ENCODE measurements at regions not wholly inside any gene's neighbourhood (a gene's known extent, or its start where the extent isn't known, plus 50 kb on each side); places are given as distances from the start of the nearest gene placed in this dataset.

DNA sequence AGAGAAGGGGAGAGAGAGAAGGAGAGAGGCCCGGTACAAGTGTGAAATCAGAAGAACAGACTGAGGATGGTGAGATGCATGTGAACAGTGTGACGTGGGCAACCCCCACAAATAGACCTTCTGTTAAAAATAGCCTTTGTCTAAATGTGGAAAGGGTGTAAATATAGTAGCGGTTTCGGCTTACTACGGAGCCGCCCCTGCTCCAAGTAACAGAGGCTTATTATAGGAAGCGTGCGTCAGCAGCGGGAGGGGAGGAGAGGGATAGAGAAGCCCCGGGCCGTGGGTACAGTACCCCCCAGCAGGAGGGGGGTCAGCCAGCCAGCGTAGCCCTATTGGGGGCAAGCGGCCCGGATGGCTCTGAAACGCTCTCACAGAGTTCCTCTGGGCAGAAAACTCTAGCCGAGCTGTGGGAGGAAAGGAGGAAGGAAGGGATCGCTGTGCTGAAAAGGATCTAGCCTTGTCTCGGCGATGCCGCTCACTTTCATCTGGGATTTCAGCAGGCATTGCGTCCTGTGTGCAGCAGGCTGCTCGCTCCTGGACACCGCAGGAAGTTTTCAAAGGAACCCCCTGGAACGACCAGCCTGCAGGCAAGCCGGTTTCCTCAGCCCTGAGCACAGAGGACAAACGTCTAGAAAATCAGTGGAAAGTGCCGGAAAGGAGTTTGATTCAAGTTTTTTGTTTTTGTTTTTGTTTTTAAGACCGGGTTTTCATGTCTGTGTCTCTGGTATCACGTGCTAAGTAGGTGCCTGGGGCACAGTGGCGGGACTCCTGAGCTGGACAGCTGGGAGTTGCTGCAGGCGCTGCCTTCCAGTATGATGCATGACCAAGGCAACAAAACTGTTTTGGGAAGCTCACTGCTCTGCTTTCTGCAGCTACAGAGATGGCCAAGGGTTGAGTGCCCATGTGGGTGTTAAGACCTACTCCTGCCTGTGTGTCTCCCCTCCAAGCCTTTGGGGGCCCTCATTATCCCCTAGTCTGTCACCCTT lies 146.6 kb downstream of the SEC61B start:
- Mint-ChIP-seq H3K27ac (no peak overlapping the region), H3K9me3 (no peaks in the 10 kb centered on the region), H3K4me1 (peaks cover 35% of the 10 kb centered on the region), H3K4me3 (peak overlapping the region; percentile 64 to 72), H3K27me3 (peaks cover 53% of the 10 kb centered on the region)
- ATAC-seq: peak; percentile 58
- DNase-seq: no peak

DNA sequence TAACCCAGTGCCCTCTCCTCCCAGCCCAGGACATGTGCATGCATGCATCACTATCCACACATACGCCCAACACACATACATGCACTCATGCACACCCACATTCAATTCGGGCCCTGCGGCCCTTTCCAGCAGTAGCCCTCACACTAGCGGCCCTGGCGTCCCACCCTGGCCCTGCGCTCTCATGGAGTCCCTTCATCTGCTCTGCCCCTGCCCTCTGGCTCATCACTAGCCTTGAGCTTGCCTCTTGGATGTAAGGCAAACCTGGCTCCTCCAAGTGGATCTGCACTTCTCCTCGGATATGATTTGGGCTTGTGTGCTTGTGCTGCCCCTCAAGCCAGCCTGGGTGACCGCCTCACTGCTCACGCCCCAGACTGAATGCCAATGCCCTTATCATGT lies 147.2 kb downstream of the SEC61B start:
- Mint-ChIP-seq H3K4me3 (no peak overlapping the region), H3K27ac (peak overlapping the region in 1 of 2 donors; percentile 65), H3K27me3 (peaks cover 55% of the 10 kb centered on the region), H3K9me3 (no peaks in the 10 kb centered on the region), H3K4me1 (peaks cover 35% of the 10 kb centered on the region)
- DNase-seq: no peak
- no peak for ATAC-seq

DNA sequence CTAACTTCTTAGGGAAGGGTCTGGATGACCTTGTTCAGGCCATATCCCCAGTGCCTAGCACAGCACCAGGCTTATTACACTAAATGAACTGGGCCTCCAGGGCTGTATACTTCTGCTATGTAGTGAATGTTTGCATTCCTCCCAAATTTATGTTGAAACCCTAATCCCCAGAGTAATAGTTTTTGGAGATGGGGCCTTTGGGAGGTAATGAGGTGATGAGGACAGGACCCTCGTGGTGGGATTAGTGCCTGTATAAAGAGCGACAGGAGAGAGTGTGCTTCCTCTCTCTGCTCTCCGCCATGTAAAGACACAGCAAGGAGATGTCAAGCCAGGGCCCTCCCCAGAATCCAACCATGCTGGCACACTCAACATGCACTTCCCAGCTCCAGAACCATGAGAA lies 148.3 kb downstream of the SEC61B start:
- Mint-ChIP-seq H3K4me1 (peaks cover 35% of the 10 kb centered on the region), H3K27ac (no peak overlapping the region), H3K4me3 (no peak overlapping the region)

DNA sequence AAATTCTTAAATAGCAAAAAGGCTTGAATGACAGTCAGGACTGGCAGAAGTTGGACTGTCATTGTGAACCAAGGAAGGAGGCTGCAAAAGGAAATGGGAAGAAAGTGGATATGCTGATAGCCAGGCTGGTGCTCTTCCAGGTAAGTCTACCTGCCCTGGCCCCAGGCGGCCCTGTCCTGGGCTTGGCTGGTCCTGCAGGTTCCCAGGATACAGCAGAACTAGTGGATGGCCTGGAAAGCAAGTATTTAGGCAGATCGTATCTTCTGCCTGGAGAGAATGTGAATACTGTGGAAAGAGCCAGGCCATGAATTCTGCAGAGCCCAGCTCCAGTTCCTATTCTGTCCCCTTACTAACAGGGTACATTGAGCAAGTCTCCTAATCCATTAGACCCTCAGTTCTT lies 149.3 kb downstream of the SEC61B start:
- no peaks in the 10 kb centered on the region for H3K9me3 Mint-ChIP-seq
- DNase-seq (no peak), ATAC-seq (no peak)
- H3K4me1 Mint-ChIP-seq: peaks cover 35% of the 10 kb centered on the region
- peaks cover 69% of the 10 kb centered on the region for H3K27me3 Mint-ChIP-seq
- no peak overlapping the region for H3K4me3 Mint-ChIP-seq
- no peak overlapping the region for H3K27ac Mint-ChIP-seq

More for the DNA sequence above, 148.3 kb downstream of the SEC61B start:
- H3K27me3 Mint-ChIP-seq: peaks cover 59% of the 10 kb centered on the region
- H3K9me3 Mint-ChIP-seq: no peaks in the 10 kb centered on the region
- ATAC-seq: no peak
- no peak for DNase-seq

DNA sequence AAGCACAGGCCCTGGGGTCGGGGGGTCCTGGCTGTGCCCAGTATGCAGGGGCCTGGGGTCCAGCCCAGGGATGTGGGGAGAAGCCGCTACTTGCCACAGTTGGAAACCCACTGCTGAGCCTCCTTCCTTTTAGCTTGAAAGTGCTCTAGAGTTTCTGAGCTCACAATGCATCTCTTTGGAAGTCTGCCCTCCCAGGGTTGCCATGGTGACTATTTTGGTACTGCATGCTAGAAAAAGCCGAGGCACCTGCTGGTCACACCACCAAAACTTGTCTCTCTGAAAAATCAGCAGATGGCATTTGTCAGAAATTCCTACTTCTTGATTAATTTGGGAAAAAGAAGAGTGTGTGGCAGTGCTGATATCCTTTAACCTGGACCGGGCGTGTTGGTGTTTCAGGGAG lies 151.8 kb downstream of the SEC61B start:
- ATAC-seq: no peak
- Mint-ChIP-seq H3K4me3 (no peak overlapping the region), H3K9me3 (no peaks in the 10 kb centered on the region), H3K27ac (peak overlapping the region in 1 of 2 donors; percentile 62), H3K4me1 (peaks cover 14% of the 10 kb centered on the region), H3K27me3 (peaks cover 64% of the 10 kb centered on the region)
- DNase-seq: no peak

- DNase-seq (no peak), ATAC-seq (no peak)
- Mint-ChIP-seq H3K4me3 (no peak overlapping the region), H3K27me3 (peaks cover 60% of the 10 kb centered on the region), H3K27ac (no peak overlapping the region), H3K9me3 (no peaks in the 10 kb centered on the region), H3K4me1 (peaks cover 5% of the 10 kb centered on the region)
Measured at GRCh38 chr9:99374793-99375192, 152.7 kb downstream of the SEC61B start.

DNA sequence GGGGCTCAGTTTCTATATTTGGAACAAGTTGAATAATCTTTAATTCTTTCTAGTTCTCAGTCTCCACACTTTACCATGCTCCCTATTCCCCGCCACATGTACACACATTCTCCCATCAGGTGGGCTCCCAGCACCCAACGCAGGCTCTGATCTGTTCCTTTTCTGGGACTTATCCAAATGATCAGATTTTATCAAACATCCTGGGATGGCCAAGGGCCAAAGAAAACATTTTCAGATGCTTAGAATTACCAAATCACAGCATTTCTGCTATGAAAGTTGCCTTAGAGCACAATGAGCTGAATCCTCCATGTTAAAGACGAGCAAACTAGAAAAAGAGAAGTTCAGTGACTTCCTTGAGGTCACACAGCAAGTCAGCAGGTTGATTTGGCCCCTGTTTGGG lies 153.4 kb downstream of the SEC61B start:
- ATAC-seq (no peak), DNase-seq (no peak)
- no peak overlapping the region for H3K27ac Mint-ChIP-seq
- peaks cover 60% of the 10 kb centered on the region for H3K27me3 Mint-ChIP-seq
- H3K4me1 Mint-ChIP-seq: no peaks in the 10 kb centered on the region
- no peaks in the 10 kb centered on the region for H3K9me3 Mint-ChIP-seq
- no peak overlapping the region for H3K4me3 Mint-ChIP-seq

GRCh38 chr9:99377790-99378775 lies 156.0 kb downstream of the SEC61B start:
- no peaks in the 10 kb centered on the region for H3K4me1 Mint-ChIP-seq
- no peak overlapping the region for H3K27ac Mint-ChIP-seq
- H3K4me3 Mint-ChIP-seq: no peak overlapping the region
- DNase-seq (no peak), ATAC-seq (no peak)
- no peaks in the 10 kb centered on the region for H3K9me3 Mint-ChIP-seq
- H3K27me3 Mint-ChIP-seq: peaks cover 58% of the 10 kb centered on the region

DNA sequence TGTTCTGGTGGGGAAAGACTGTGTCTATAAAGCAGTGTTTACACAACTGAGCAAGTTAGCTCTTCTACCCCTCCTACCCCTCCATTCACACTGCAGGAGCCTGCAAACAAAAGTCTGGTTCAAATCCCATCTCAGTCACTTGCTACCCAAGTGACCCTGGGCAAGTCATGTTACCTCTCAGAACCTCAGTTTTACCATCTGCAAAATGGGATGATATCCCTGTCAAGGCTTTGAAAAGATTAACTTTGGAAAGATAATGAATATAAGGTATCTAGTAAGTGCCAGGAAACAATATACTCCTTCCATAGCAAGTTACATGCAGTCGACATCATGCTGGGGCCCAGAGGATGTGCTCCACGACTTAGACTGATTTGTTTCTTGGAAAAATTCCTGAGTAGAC lies 161.5 kb downstream of the SEC61B start:
- H3K27me3 Mint-ChIP-seq: peaks cover 36% of the 10 kb centered on the region
- DNase-seq: no peak
- no peak overlapping the region for H3K4me3 Mint-ChIP-seq
- H3K9me3 Mint-ChIP-seq: no peaks in the 10 kb centered on the region
- no peaks in the 10 kb centered on the region for H3K4me1 Mint-ChIP-seq
- no peak overlapping the region for H3K27ac Mint-ChIP-seq
- ATAC-seq: no peak

DNA sequence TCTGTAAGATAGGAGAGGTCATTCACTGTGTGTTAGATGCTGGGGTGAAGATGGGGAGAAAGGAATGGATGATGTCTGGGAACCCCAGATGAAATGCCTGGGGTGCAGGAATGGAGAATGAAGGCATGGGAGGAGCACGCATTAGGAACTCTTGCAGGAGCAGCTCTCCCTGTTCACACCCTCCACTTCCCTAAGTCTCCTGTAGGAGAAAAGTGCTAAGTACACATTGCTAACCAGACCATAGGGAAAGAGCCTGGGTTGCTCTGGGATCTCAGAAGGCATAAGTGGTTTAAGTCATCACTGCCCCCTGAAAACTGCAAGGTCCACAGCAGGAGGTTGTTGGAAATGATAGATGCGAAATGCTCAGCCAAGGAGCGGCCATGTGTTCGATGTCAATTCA lies 163.1 kb downstream of the SEC61B start:
- peaks cover 23% of the 10 kb centered on the region for H3K27me3 Mint-ChIP-seq

GRCh38 chr9:99385814-99386279 lies 163.8 kb downstream of the SEC61B start:
- peaks cover 20% of the 10 kb centered on the region for H3K27me3 Mint-ChIP-seq
- no peak for DNase-seq

More for the DNA sequence above, 163.1 kb downstream of the SEC61B start:
- no peak for DNase-seq
- no peaks in the 10 kb centered on the region for H3K9me3 Mint-ChIP-seq
- H3K27ac Mint-ChIP-seq: no peak overlapping the region
- H3K4me3 Mint-ChIP-seq: no peak overlapping the region
- ATAC-seq: no peak
- no peaks in the 10 kb centered on the region for H3K4me1 Mint-ChIP-seq

GRCh38 chr9:99387431-99387830 lies 165.3 kb downstream of the SEC61B start:
- no peak for DNase-seq
- no peak for ATAC-seq
- Mint-ChIP-seq H3K4me1 (no peaks in the 10 kb centered on the region), H3K27ac (no peak overlapping the region), H3K27me3 (peaks cover 11% of the 10 kb centered on the region), H3K9me3 (no peaks in the 10 kb centered on the region), H3K4me3 (no peak overlapping the region)

More at GRCh38 chr9:99385814-99386279, 163.8 kb downstream of the SEC61B start:
- Mint-ChIP-seq H3K4me3 (no peak overlapping the region), H3K27ac (no peak overlapping the region), H3K9me3 (no peaks in the 10 kb centered on the region), H3K4me1 (no peaks in the 10 kb centered on the region)
- ATAC-seq: no peak

DNA sequence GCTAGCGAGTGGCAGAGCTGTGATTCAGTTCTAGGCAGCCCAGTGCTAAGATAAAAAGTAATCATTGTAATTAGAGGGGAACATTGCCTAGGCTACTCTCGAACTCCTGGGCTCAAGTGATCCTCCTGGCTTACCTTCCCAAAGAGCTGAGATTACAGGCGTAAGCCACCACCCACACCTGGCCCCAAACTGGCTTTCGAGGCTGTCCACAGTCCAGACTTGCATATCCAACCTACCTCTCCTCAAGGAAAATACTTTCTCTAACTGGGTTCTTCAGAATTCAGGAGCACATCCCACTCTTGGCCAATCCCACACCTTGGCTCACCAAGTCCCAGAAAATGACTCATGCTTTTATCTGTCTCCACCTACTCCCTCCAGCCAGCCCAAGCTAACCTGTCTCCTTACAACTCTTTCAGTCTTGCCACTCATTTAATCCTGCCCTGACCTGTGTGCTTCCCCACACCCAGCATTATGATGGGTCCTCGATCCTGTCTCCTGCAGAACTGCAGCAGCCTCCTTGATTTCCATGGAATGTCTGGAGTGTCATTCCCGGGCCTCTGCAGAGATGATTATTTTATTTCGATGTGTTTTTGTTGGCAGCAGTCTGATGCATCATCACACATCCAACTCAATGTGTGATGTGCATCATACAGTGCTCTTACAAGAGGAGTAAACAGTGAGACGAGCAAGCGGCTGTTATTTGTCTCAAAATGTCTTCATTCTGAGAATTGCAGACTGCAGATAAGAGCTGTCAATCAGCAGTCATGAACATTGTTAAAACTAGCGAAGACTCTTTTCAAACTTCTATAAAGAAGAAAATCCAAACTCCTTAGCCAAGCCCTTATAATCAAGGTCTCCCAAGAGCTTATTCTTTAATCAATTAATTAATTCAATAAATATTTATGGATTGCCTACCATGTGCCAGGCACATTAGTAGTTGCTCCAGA lies 167.3 kb downstream of the SEC61B start:
- no peak for ATAC-seq
- Mint-ChIP-seq H3K27ac (no peak overlapping the region), H3K4me3 (no peak overlapping the region), H3K27me3 (no peaks in the 10 kb centered on the region), H3K4me1 (no peaks in the 10 kb centered on the region), H3K9me3 (no peaks in the 10 kb centered on the region)
- no peak for DNase-seq

DNA sequence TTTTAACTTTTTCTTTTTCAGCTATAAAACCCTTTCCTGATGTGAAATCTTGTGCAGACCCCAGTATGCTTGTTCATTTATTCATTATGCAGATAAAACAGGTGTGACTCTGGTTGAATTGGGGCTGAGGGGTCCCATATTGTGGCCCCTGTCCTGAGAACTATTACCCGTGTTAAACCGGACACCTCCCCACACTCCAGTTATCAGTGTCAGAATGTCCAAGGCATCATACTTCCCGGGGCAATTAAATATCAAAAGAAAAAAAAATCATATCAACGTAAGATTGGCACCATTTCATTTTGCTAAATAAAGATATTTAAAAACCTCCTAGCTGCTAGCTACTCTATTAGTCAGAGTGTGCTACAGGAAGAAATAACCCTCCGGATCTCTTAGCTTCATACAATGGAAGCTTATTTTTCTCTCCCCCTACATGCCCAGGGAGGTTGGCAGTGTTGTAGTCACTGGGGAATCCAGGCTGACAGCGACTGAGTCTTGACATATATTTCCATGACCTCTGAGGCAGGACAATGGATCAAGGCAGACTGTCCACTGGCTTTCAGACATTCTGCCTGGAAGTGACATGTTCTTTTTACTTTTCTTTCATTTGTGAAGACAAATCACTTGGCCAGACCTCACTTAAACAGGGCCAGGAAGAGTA lies 170.0 kb downstream of the SEC61B start:
- H3K9me3 Mint-ChIP-seq: no peaks in the 10 kb centered on the region
- DNase-seq (no peak), ATAC-seq (no peak)
- H3K27ac Mint-ChIP-seq: no peak overlapping the region
- H3K4me3 Mint-ChIP-seq: no peak overlapping the region
- H3K27me3 Mint-ChIP-seq: no peaks in the 10 kb centered on the region
- no peaks in the 10 kb centered on the region for H3K4me1 Mint-ChIP-seq
